ENCODE measurements at regions not wholly inside any gene's neighbourhood (a gene's known extent, or its start where the extent isn't known, plus 50 kb on each side); places are given as distances from the start of the nearest gene placed in this dataset.
"Not testable (repeated sequence)": the region's sequence is repeated elsewhere in the genome, so short reads cannot be mapped to it uniquely, and the experiment has no call there.

DNA sequence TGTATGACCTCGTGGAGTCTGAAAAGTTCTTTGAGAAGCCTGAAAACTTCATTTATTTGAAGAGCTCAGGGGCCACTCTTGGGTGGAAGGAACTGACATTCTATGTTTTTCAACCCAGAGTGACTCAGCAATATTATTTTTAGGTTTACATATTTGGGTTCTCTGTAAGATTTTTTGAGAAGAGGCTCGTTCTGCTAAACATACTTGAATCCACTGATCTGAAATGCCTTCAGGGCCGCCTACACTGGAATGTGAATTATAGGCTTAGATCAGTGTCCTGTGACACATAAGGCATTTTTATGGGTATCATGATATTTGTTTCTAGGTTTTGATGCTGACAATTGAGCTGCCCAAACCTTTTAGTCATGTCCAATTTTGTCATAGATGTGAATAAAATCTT, 86.2 kb downstream of the PSAT1 start:
- no peak for DNase-seq

- no peak for DNase-seq
Observed at GRCh38 chr9:78386348-78386747, 89.4 kb downstream of the PSAT1 start.

- no peak for DNase-seq
Observed at GRCh38 chr9:78386773-78387172, 89.8 kb downstream of the PSAT1 start.

DNA sequence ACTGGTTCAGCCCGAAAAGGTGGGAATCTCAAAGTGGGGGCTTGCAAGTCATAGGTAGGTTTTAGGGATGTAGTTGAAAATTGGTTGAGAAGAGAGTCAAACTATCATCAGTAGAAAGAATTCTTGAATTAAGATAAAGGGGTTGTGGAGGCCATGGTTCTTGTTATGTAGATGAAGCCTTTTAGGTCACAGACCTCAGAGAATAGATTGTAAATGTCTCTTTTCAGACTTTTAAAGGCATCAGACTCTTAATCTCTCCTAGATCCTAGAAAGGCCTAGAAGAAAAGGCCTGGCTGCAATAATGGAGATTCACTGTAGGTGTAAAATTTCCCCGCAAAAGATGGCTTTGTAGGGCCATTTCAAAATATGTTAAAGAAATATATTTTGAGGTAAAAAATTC, 96.4 kb downstream of the PSAT1 start:
- DNase-seq: no peak

GRCh38 chr9:78393932-78394331, 97.0 kb downstream of the PSAT1 start:
- DNase-seq: no peak

- no peak for DNase-seq
Observed at GRCh38 chr9:78396087-78396486, 99.2 kb downstream of the PSAT1 start.

DNA sequence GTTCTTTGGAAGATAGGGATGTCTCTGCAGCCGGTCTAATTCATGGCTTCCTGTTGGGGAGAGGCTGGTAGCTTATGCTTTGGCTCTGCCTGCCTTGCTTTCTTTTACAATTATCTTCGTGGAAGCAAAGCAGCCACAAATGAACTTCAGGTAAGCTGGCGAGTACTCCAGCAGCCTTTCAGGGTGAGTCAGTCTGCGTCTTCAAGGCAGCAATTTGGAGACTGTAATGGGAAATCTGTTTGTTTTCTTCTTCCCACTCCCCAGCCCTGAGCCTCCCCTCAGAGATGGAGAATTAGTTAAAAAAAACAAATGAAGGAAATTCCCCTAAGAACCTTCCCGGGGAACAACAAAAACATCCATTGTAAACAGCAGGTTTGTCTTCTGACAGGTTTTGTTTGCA, 100.1 kb downstream of the PSAT1 start:
- DNase-seq: no peak

- no peak for DNase-seq
Observed at GRCh38 chr9:78397454-78397853, 100.5 kb downstream of the PSAT1 start.

DNA sequence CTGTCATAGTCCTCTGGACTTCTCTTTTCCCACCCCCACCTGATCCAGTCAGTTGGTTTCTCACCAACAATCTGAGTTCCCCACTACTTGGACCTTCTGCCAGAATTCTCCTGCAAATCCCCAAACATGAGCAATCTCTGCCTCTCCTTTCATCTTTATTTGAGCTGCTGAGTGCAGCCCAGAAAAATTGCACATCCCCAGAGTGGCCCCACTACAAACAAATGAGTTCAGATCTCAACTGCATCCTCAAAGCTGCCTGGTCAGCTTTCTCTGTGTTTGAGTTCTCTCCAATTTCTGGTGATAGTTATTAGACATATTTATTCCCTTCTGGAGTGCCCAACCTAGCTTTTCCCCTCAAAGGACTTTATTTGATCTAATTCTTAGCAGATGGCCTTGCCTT, 102.2 kb downstream of the PSAT1 start:
- DNase-seq: no peak

DNA sequence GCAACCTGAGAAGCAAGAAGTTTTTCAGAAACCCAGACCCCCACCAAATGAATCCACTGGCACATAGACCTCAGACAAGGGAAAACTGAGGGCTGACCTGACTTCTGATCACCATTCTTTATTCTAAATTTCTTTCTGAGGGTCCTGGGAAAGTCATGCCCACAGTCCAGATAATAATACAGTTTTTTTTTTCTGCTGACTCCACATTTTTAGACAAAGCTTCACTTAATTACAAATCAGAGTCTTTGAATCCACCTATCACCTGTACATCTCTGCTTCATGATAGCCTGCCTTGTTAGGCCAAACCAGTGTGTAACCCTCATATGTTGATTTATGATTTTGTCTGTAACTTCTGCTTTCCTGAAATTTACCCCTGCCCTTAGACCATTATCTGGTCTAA, 103.6 kb downstream of the PSAT1 start:
- DNase-seq: no peak

- DNase-seq: no peak
Observed at GRCh38 chr9:78405461-78405860, 108.5 kb downstream of the PSAT1 start.

DNA sequence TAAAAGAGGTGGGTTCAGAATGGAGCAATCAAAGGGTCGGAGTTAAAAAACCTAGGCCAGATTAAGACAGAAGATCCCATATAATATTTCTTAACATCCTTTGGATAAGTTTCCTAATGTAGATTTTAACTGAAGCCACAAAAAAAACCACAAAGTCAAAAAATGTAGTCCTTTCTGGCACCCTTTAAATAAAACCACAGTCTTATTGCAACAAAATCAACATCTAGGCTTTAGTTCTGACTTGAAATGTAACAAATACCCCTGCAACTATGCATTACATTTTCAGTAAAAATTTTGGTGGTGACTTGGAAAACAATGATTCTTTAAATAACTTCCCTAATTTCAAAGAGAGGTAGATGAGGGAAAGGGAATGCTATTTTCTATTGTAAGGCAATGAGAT, 109.2 kb downstream of the PSAT1 start:
- no peak for DNase-seq

DNA sequence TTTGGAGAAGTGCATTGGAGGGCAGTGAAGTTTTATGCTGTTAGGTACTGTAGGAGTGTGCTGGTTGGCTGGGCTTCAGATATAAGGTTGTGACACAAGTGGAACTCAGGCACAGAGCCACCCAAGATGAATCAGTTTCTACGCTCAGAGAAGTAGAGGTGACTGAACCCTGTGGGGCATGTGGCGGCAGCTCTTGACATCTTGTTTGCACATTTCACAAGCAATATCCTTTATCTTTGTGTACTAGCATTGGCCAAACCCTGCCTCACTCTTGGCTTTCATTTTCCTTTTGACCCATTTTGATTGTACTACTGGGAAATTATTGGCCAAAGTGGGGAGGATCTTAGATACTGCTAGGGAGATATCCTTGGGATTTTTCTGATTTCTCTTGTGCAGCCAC, 110.0 kb downstream of the PSAT1 start:
- DNase-seq: no peak

DNA sequence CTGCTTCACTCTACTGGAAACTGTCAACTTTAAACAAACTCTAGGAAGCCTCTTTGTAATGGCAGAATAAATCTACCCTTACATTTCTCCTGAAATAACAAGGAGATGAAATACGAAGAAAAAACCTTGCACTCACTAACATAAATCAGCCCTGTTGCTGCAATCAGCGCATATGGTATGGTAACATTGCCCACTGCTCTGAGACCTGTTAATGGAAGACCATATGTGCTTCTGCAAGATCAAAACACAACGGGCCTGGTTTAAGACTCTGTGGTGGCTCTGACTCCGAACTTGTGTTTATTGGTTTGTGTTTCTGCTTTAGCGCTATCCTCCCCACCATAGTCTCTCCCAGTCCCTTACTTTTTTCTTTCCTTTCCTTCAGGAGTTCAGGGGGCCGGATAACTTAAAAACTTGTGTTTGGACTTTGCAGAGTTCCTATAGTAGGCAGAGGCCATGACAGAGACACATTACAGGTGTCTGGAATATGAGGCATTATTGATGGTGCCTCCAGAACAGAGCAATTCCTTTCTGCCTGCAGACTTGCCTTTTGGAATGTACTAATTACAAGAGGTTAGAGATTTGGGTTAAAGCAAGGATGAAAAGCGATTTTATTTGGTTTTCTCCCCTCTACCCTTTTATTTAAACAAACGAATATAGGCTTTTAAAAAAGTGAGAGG, 110.8 kb downstream of the PSAT1 start:
- no peak for DNase-seq

- no peak for DNase-seq
Observed at GRCh38 chr9:78408388-78408787, 111.5 kb downstream of the PSAT1 start.

DNA sequence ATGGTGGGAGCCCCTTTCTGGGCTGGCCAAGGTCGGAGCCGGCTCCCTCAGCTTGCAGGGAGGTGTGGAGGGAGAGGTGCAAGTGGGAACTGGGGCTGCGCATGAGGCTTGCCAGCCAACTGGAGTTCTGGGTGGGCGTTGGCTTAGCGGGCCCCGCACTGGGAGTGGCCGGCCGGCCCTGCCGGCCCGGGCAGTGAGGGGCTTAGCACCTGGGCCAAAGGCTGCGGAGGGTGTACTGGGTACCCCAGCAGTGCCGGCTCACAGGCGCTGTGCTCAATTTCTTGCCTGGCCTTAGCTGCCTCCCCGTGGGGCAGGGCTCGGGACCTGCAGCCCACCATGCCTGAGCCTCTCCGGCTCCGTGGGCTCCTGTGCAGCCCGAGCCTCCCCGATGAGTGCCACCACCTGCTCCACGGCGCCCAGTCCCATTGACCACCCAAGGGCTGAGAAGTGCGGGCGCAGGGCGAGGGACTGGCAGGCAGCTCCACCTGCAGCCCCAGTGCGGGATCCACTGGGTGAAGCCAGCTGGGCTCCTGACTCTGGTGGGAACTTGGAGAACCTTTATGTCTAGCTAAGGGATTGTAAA, 113.1 kb downstream of the PSAT1 start:
- DNase-seq: not testable (repeated sequence)

DNA sequence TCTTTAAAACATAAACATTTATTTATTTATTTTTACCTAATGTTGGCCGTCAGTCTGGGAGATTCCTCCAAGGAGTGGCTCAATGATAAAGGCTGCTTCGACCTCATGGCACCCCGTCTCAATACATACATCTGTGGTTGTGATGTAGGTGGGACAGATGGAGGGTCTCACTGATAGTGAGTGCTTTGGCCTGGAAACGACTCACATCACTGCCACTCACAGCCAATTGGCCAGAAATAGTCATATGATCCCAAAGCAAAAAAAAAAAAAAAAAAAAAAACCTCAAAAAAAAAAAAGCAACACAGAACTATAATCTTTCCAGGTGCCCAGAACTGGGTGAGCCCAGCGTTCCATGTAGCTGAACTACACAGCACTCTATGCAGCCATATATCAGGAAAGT, 125.4 kb downstream of the PSAT1 start:
- no peak for DNase-seq

DNA sequence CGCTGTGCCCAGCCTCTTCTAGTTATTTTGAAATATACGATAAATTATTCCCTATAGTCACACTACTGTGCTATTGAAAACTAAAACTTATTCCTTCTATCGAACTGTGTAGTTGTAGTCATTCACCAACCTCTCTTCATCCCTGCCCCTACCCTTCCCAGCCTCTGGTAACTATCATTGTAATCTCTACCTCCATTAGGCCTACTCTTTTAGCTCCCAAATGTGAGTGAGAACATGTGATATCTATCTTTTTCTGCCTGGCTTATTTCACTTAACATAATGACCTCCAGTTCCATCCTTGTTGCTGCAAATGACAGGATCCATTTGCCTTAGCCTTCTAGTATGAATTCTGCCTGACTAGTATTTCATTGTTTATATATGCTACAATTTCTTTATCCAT, 127.4 kb downstream of the PSAT1 start:
- no peak for DNase-seq

DNA sequence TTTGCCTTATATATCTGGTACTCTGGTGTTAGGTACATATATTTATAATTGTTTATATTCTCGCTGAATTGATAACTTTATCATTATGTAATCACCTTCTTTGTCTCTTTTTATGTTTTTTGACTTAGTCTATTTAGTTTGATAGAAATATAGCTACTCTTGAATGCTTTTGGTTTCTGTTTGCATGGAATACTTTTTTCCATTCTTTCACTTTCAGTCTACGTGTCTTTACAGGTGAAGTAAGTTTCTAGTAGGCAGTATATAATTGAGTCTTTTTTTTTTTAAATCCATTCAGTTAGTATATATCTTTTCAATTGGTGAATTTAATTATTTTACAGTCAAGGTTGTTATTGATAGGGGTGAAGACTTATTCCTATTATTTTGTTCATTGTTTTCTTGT, 131.7 kb downstream of the PSAT1 start:
- DNase-seq: no peak

GRCh38 chr9:78430387-78430786, 133.5 kb downstream of the PSAT1 start:
- no peak for DNase-seq

DNA sequence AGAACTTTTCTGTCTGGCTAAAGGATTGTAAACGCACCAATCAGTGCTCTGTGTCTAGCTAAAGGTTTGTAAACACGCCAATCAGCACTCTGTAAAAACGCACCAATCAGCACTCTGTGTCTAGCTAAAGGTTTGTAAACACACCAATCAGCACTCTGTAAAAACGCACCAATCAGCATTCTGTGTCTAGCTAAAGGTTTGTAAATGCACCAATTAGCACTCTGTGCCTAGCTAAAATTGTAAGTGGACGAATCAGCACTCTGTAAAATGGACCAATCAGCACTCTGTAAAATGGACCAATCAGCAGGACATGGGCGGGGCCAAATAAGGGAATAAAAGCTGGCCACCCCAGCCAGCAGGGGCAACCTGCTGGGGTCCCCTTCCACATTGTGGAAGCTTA, 134.1 kb downstream of the PSAT1 start:
- not testable (repeated sequence) for DNase-seq

DNA sequence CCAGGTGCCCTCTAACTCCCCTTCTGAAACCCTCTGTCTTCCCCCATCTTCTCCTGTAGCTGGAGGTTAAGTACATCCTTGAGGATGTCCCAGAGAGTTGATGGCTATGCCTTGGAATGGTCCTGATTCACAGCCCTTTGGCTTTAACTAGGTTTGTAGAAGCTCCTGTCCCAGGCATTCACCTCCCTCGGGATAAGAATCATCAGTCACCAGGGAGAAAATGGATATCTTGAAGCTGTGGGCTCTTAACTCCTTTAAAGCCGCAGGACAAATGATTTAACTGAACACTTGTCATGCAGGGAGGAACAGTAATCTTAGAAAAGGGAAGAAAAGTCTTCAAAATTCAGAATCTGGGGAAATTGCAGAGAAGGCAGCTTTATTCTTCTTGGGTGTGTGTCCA, 139.9 kb downstream of the PSAT1 start:
- no peak for DNase-seq

DNA sequence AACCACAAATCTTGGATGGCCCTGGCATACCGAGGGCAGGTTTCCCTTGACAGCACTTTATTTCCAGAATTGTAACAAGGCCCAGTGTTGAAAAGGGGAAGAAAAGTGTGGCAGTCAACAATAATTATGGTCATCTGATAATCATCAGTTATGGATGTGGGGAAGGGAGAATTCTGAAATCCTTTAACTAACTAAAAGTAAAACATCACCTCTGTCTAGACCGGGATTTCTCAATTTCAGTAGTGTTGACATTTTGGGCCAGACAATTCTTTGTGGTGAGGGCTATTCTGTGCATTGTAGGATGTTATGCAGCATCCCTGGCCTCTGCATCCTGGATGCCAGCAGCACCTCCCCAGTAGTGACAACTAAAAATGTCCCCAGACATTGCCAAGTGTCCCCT, 140.4 kb downstream of the PSAT1 start:
- no peak for DNase-seq

GRCh38 chr9:78437806-78438205, 140.9 kb downstream of the PSAT1 start:
- DNase-seq: no peak

DNA sequence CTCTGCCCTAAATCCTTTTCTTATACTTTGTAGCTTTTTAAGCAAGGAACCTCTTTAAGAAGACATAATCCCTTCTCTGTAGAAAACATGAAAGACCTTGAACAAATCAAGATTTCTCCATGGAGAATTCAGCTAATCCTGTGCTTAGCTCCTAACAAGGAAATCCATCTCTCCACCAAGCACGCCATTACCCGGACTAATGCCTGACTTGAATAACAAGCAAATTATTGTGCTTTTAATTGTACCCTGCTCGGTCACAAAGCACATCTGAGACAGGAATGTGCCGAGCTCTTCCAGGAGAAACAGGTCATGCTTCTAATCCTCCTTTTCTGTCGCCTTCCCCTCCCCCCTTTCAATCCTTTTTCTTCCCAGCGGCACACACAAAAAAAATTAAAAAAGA, 141.3 kb downstream of the PSAT1 start:
- no peak for DNase-seq
